Loucy (cell line): ENCODE measurements at regions not wholly inside any gene's neighbourhood (a gene's known extent, or its start where the extent isn't known, plus 50 kb on each side); places are given as distances from the start of the nearest gene placed in this dataset.

Experiments used
- CTCF ChIP-seq: fragments of 200-600 bp; sonication (generic); conservative IDR thresholded peaks from 2 replicates; pipeline ENCODE4 v1.5.1; 2014; ENCODE audit warnings: mild to moderate bottlenecking, antibody characterized with exemption, low read length
- EZH2phosphoT487 ChIP-seq: fragments of 200-600 bp; IDR thresholded peaks from 2 replicates; pipeline ENCODE4 v1.6.1; 2018; ENCODE audit warnings: antibody characterized with exemption, mild to moderate bottlenecking, moderate library complexity, borderline replicate concordance

- TF ChIP-seq CTCF (no peak), EZH2phosphoT487 (no peak)
Measured at GRCh38 chr2:181789827-181790448, 101.6 kb upstream of the ITPRID2 start.
